PFSK-1 (cell line): ENCODE measurements at regions not wholly inside any gene's neighbourhood (a gene's known extent, or its start where the extent isn't known, plus 50 kb on each side); places are given as distances from the start of the nearest gene placed in this dataset.

ENCODE experiments used
- FOXP2 ChIP-seq: optimal IDR thresholded peaks from 2 replicates; pipeline ENCODE3; 2011; ENCODE audit warnings: borderline replicate concordance, control low read depth, inconsistent platforms; ENCODE audit not compliant: insufficient read depth; ENCODE audit errors: extremely low read length, extremely low read depth
- POLR2AphosphoS5 ChIP-seq: IDR thresholded peaks from 2 replicates; pipeline ENCODE4 v1.6.1; 2012; ENCODE audit warnings: low read depth, mild to moderate bottlenecking, control low read depth, low read length, moderate library complexity
- REST ChIP-seq, 2 experiments: IDR thresholded peaks; 2 replicates each; pipeline versions ENCODE4 v1.6.1 to v1.8.0; 2011 to 2012; ENCODE audit warnings: low read depth in 2 of 2, low read length in 2 of 2, control low read depth in 1 of 2, inconsistent platforms in 1 of 2, mild to moderate bottlenecking in 1 of 2, moderate library complexity in 1 of 2; ENCODE audit not compliant: insufficient read depth in 1 of 2
- SIN3A ChIP-seq: IDR thresholded peaks from 2 replicates; pipeline ENCODE4 v1.6.1; 2012; ENCODE audit warnings: mild to moderate bottlenecking, low read length, moderate library complexity, borderline replicate concordance; ENCODE audit not compliant: insufficient read depth
- TAF1 ChIP-seq: IDR thresholded peaks from 2 replicates; pipeline ENCODE4 v1.6.1; 2012; ENCODE audit warnings: low read length, control low read depth, borderline replicate concordance; ENCODE audit not compliant: insufficient read depth

DNA sequence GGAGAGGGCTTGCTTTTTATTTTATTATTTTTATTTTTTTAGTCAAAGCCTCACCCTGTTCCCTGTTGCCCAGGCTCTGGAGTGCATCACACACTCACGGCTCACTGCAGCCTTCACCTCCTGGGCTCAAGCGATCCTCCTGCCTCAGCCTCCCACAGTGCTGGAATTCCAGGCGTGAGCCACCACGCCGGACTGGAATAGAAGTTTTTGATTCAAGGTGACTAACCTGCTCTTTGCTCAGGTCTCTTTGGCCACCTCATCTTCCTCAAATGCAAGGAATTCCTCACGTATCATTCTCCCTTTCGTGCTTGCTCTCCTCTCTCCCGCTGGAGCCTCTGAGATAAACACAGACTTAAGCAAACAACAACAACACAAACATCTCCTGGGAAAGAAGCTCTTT, 636.8 kb downstream of the ADCYAP1 start:
- no peak for TF ChIP-seq POLR2AphosphoS5
- no peak for TF ChIP-seq FOXP2
- no peak for TF ChIP-seq REST (IDR thresholded peaks at IDR 0.05; ENCODE audit: insufficient read depth in 1 of 2, low read depth in 2 of 2, low read length in 2 of 2)
- TF ChIP-seq SIN3A: no peak
- no peak for TF ChIP-seq TAF1
